GM23338 (cell line): ENCODE measurements at regions not wholly inside any gene's neighbourhood (a gene's known extent, or its start where the extent isn't known, plus 50 kb on each side); places are given as distances from the start of the nearest gene placed in this dataset.

Source experiments
- ATAC-seq: fragments of 200-7000 bp; cut with Tn5 transposase; 3 replicates; pipeline ENCODE4 v1.9.1; 2020
- DNase-seq: peaks from one replicate; pipeline ENCODE4 v3.0.0-alpha.2; 2015; ENCODE audit warnings: low spot score
- H2AFZ ChIP-seq: fragments of 200-600 bp; sonication (generic); 2 replicates; pipeline ENCODE4 v1.8.0; 2016; ENCODE audit warnings: antibody characterized with exemption, mild to moderate bottlenecking, moderate library complexity
- H3F3A ChIP-seq: fragments of 200-600 bp; sonication (generic); replicated peaks from 2 replicates; pipeline ENCODE4 v1.8.0; 2017; ENCODE audit warnings: antibody characterized with exemption, mixed run types, low read depth
- H3K27ac ChIP-seq: fragments of 200-600 bp; sonication (generic); 2 replicates; pipeline ENCODE4 v1.6.1; 2016; ENCODE audit warnings: low read depth
- H3K27me3 ChIP-seq: fragments of 200-600 bp; sonication (generic); 2 replicates; pipeline ENCODE4 v1.8.0; 2016; ENCODE audit warnings: mild to moderate bottlenecking, mixed run types, moderate library complexity; ENCODE audit not compliant: insufficient read depth
- H3K36me3 ChIP-seq: fragments of 200-600 bp; sonication (generic); 2 replicates; pipeline ENCODE4 v1.8.0; 2016; ENCODE audit warnings: mild to moderate bottlenecking; ENCODE audit not compliant: insufficient read depth
- H3K4me1 ChIP-seq: fragments of 200-600 bp; sonication (generic); 2 replicates; pipeline ENCODE4 v1.8.0; 2016; ENCODE audit warnings: mild to moderate bottlenecking, moderate library complexity; ENCODE audit not compliant: insufficient read depth
- H3K4me2 ChIP-seq: fragments of 200-600 bp; sonication (generic); 2 replicates; pipeline ENCODE4 v1.7.1; 2017; ENCODE audit warnings: mixed run types
- H3K4me3 ChIP-seq: fragments of 200-600 bp; sonication (generic); 2 replicates; pipeline ENCODE4 v1.6.1; 2016; ENCODE audit warnings: mixed run types
- H3K79me2 ChIP-seq: fragments of 200-600 bp; sonication (generic); replicated peaks from 2 replicates; pipeline ENCODE4 v1.8.0; 2017; ENCODE audit warnings: mild to moderate bottlenecking; ENCODE audit not compliant: insufficient read depth
- H3K9me2 ChIP-seq: fragments of 200-600 bp; sonication (generic); 2 replicates; pipeline ENCODE4 v1.8.0; 2017; ENCODE audit not compliant: insufficient read depth
- H4K20me1 ChIP-seq: fragments of 200-600 bp; sonication (generic); replicated peaks from 2 replicates; pipeline ENCODE4 v1.8.0; 2017; ENCODE audit warnings: mild to moderate bottlenecking; ENCODE audit not compliant: insufficient read depth
- H3K27ac Mint-ChIP-seq: 2 replicates; pipeline ENCODE4 v1.8.0; 2020; ENCODE audit warnings: inconsistent platforms, mild to moderate bottlenecking, moderate library complexity, mixed read lengths
- H3K27me3 Mint-ChIP-seq: 3 replicates; pipeline ENCODE4 v1.8.0; 2022; ENCODE audit warnings: low read depth, mild to moderate bottlenecking, moderate library complexity, mixed read lengths, inconsistent platforms; ENCODE audit not compliant: insufficient read depth, poor library complexity
- H3K36me3 Mint-ChIP-seq: 3 replicates; pipeline ENCODE4 v1.8.0; 2021; ENCODE audit warnings: low read depth, mild to moderate bottlenecking, inconsistent platforms, moderate library complexity, mixed read lengths
- H3K4me1 Mint-ChIP-seq: 3 replicates; pipeline ENCODE4 v1.8.0; 2020; ENCODE audit warnings: mild to moderate bottlenecking, inconsistent platforms, mixed read lengths
- H3K4me3 Mint-ChIP-seq: 3 replicates; pipeline ENCODE4 v1.8.0; 2021; ENCODE audit warnings: moderate library complexity, mild to moderate bottlenecking, inconsistent platforms, mixed read lengths
- H3K9me3 Mint-ChIP-seq: 3 replicates; pipeline ENCODE4 v1.8.0; 2020; ENCODE audit warnings: moderate library complexity, mild to moderate bottlenecking, inconsistent platforms, mixed read lengths
- EZH2phosphoT487 ChIP-seq: fragments of 200-600 bp; sonication (generic); IDR thresholded peaks from one replicate; pipeline ENCODE4 v1.8.1; 2018; ENCODE audit warnings: antibody characterized with exemption; ENCODE audit not compliant: unreplicated experiment
- NANOG ChIP-seq: IDR thresholded peaks from 2 replicates; pipeline ENCODE4 v1.6.1; 2016; ENCODE audit warnings: antibody characterized with exemption, borderline replicate concordance
- POLR2AphosphoS5 ChIP-seq: IDR thresholded peaks from 2 replicates; pipeline ENCODE4 v1.6.1; 2016; ENCODE audit warnings: antibody characterized with exemption, low read depth
- STAT1 ChIP-seq: IDR thresholded peaks from one replicate; pipeline ENCODE4 v1.6.1; 2016; ENCODE audit warnings: antibody characterized with exemption; ENCODE audit not compliant: unreplicated experiment
- ZNF331 ChIP-seq: fragments of 250-450 bp; sonication (Bioruptor Pico); IDR thresholded peaks from 2 replicates; pipeline ENCODE4 v1.5.0; 2020; ENCODE audit warnings: low read depth, mild to moderate bottlenecking, moderate library complexity
- TF ChIP-seq, protein P1 (sequence below): IDR thresholded peaks from one replicate; pipeline ENCODE4 v1.6.1; 2018; ENCODE audit warnings: antibody characterized with exemption; ENCODE audit not compliant: unreplicated experiment
- TF ChIP-seq, protein P2 (sequence below), 2 experiments: fragments of 200-600 bp in 1 of 2; sonication (generic) in 1 of 2; conservative IDR thresholded peaks; 2 replicates each; pipeline versions ENCODE4 v1.5.1 to v1.6.1; 2016 to 2017; ENCODE audit warnings: antibody characterized with exemption in 2 of 2, low read depth in 2 of 2, mild to moderate bottlenecking in 2 of 2, moderate library complexity in 1 of 2
- TF ChIP-seq, protein P3 (sequence below): fragments of 250-450 bp; sonication (Bioruptor Pico); IDR thresholded peaks from 2 replicates; pipeline ENCODE4 v1.5.0; 2020; ENCODE audit warnings: mild to moderate bottlenecking, moderate library complexity

DNA sequence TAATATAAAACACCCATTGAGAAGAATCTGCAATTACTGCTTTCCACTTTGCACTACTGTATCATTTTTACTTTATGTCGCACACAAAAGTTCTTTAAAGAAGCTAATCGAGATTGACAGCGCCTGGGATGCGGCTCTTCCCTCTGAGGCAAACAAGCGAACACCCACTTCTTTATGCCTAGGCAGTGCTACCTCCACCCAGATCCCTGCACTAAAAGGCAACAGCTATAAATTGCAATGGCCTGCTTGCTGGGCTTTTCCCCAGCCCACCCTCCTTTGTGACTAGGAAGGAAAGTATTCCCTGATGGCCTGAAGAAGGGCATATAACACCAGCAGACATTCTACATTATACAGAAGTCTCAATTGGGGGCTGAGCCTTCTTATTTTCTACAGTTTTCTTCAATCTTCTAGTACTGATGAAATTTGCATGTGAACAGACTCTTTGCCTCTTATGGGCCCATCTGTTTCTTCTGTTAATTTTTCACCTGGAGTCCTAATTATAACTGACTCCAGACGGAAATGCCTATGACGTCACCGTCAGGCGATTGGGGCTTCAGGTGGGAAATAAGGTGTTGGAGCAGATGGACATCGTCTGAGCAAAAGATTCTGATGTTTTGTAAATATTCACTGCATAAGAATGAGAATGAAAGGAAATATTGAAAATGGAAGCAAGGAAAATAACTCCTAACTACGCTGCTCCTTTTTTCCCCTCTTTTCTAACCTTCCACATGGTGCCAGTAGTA is 138.9 kb upstream of the DCC start (continued):
- TF ChIP-seq, protein P1, sequence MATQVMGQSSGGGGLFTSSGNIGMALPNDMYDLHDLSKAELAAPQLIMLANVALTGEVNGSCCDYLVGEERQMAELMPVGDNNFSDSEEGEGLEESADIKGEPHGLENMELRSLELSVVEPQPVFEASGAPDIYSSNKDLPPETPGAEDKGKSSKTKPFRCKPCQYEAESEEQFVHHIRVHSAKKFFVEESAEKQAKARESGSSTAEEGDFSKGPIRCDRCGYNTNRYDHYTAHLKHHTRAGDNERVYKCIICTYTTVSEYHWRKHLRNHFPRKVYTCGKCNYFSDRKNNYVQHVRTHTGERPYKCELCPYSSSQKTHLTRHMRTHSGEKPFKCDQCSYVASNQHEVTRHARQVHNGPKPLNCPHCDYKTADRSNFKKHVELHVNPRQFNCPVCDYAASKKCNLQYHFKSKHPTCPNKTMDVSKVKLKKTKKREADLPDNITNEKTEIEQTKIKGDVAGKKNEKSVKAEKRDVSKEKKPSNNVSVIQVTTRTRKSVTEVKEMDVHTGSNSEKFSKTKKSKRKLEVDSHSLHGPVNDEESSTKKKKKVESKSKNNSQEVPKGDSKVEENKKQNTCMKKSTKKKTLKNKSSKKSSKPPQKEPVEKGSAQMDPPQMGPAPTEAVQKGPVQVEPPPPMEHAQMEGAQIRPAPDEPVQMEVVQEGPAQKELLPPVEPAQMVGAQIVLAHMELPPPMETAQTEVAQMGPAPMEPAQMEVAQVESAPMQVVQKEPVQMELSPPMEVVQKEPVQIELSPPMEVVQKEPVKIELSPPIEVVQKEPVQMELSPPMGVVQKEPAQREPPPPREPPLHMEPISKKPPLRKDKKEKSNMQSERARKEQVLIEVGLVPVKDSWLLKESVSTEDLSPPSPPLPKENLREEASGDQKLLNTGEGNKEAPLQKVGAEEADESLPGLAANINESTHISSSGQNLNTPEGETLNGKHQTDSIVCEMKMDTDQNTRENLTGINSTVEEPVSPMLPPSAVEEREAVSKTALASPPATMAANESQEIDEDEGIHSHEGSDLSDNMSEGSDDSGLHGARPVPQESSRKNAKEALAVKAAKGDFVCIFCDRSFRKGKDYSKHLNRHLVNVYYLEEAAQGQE = no peak
- TF ChIP-seq ZNF331 (CRISPR knock-in tag) (no peak), STAT1 (no peak)

DNA sequence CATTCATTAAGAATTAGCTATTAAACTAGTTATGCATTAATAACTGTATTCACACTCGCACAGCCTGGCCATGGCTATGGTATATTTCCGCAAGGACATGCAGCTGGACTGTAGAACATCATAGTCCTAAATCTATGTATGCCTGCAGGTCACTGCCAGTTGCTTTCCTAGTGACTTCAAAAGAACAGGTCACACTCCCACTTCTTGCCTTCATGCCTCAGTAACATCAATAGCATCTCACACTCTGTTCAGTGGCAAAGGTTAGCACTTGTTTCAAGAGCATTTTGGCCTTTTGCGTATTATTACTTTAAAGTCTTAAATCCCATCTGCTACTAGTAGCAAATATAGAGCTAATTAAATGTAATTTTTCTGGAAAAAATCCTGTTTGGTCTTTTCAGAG is 131.4 kb upstream of the DCC start:
- Mint-ChIP-seq H3K9me3 (no peaks in the 10 kb centered on the region), H3K27ac (no peak overlapping the region), H3K4me3 (no peak overlapping the region), H3K4me1 (no peaks in the 10 kb centered on the region), H3K27me3 (peaks cover 2% of the 10 kb centered on the region), H3K36me3 (no peaks in the 10 kb centered on the region)
- ATAC-seq (no peak), DNase-seq (no peak)
- H4K20me1 ChIP-seq = no peaks in the 10 kb centered on the region
- no peak overlapping the region for H3K27ac ChIP-seq
- peaks cover 10% of the 10 kb centered on the region for H3K9me2 ChIP-seq
- no peaks in the 10 kb centered on the region for H3F3A ChIP-seq
- H3K36me3 ChIP-seq = no peaks in the 10 kb centered on the region
- H3K79me2 ChIP-seq = no peaks in the 10 kb centered on the region
- H3K4me2 ChIP-seq = no peak overlapping the region
- no peak overlapping the region for H3K4me3 ChIP-seq
- H2AFZ ChIP-seq = no peak overlapping the region
- no peaks in the 10 kb centered on the region for H3K4me1 ChIP-seq
- H3K27me3 ChIP-seq = no peaks in the 10 kb centered on the region
- TF ChIP-seq, protein P2, sequence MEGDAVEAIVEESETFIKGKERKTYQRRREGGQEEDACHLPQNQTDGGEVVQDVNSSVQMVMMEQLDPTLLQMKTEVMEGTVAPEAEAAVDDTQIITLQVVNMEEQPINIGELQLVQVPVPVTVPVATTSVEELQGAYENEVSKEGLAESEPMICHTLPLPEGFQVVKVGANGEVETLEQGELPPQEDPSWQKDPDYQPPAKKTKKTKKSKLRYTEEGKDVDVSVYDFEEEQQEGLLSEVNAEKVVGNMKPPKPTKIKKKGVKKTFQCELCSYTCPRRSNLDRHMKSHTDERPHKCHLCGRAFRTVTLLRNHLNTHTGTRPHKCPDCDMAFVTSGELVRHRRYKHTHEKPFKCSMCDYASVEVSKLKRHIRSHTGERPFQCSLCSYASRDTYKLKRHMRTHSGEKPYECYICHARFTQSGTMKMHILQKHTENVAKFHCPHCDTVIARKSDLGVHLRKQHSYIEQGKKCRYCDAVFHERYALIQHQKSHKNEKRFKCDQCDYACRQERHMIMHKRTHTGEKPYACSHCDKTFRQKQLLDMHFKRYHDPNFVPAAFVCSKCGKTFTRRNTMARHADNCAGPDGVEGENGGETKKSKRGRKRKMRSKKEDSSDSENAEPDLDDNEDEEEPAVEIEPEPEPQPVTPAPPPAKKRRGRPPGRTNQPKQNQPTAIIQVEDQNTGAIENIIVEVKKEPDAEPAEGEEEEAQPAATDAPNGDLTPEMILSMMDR (conservative IDR thresholded peaks at IDR 0.05; ENCODE audit: low read depth in 2 of 2) = no peak
- TF ChIP-seq ZNF331 (CRISPR knock-in tag) (no peak), POLR2AphosphoS5 (no peak), EZH2phosphoT487 (no peak), STAT1 (no peak), NANOG (no peak)
- TF ChIP-seq, protein P3, sequence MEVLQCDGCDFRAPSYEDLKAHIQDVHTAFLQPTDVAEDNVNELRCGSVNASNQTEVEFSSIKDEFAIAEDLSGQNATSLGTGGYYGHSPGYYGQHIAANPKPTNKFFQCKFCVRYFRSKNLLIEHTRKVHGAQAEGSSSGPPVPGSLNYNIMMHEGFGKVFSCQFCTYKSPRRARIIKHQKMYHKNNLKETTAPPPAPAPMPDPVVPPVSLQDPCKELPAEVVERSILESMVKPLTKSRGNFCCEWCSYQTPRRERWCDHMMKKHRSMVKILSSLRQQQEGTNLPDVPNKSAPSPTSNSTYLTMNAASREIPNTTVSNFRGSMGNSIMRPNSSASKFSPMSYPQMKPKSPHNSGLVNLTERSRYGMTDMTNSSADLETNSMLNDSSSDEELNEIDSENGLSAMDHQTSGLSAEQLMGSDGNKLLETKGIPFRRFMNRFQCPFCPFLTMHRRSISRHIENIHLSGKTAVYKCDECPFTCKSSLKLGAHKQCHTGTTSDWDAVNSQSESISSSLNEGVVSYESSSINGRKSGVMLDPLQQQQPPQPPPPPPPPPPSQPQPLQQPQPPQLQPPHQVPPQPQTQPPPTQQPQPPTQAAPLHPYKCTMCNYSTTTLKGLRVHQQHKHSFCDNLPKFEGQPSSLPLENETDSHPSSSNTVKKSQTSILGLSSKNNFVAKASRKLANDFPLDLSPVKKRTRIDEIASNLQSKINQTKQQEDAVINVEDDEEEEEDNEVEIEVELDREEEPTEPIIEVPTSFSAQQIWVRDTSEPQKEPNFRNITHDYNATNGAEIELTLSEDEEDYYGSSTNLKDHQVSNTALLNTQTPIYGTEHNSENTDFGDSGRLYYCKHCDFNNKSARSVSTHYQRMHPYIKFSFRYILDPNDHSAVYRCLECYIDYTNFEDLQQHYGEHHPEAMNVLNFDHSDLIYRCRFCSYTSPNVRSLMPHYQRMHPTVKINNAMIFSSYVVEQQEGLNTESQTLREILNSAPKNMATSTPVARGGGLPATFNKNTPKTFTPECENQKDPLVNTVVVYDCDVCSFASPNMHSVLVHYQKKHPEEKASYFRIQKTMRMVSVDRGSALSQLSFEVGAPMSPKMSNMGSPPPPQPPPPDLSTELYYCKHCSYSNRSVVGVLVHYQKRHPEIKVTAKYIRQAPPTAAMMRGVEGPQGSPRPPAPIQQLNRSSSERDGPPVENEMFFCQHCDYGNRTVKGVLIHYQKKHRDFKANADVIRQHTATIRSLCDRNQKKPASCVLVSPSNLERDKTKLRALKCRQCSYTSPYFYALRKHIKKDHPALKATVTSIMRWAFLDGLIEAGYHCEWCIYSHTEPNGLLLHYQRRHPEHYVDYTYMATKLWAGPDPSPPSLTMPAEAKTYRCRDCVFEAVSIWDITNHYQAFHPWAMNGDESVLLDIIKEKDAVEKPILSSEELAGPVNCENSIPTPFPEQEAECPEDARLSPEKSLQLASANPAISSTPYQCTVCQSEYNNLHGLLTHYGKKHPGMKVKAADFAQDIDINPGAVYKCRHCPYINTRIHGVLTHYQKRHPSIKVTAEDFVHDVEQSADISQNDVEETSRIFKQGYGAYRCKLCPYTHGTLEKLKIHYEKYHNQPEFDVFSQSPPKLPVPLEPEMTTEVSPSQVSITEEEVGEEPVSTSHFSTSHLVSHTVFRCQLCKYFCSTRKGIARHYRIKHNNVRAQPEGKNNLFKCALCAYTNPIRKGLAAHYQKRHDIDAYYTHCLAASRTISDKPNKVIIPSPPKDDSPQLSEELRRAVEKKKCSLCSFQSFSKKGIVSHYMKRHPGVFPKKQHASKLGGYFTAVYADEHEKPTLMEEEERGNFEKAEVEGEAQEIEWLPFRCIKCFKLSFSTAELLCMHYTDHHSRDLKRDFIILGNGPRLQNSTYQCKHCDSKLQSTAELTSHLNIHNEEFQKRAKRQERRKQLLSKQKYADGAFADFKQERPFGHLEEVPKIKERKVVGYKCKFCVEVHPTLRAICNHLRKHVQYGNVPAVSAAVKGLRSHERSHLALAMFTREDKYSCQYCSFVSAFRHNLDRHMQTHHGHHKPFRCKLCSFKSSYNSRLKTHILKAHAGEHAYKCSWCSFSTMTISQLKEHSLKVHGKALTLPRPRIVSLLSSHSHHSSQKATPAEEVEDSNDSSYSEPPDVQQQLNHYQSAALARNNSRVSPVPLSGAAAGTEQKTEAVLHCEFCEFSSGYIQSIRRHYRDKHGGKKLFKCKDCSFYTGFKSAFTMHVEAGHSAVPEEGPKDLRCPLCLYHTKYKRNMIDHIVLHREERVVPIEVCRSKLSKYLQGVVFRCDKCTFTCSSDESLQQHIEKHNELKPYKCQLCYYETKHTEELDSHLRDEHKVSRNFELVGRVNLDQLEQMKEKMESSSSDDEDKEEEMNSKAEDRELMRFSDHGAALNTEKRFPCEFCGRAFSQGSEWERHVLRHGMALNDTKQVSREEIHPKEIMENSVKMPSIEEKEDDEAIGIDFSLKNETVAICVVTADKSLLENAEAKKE = no peak
- TF ChIP-seq, protein P1 = no peak
